WTC11 (cell line): ENCODE measurements at regions not wholly inside any gene's neighbourhood (a gene's known extent, or its start where the extent isn't known, plus 50 kb on each side); places are given as distances from the start of the nearest gene placed in this dataset.
A peak's percentile ranks its signal among the peaks of the same experiment; 100 is the strongest.

Source experiments
- ATAC-seq: fragments of 200-7000 bp; cut with Tn5 transposase; 2 replicates; pipeline ENCODE4 v1.10.0; 2021; ENCODE audit warnings: mild to moderate bottlenecking, moderate library complexity
- CTCF ChIA-PET: fragments of 300-600 bp; sonication (Branson Sonifier 250); formaldehyde crosslinking; loops from one replicate; lab custom pipeline; 2021; ENCODE audit warnings: antibody characterized with exemption; lab: Charles Lee
- POLR2A ChIA-PET: fragments of 350-600 bp; sonication (Branson Sonifier 250); formaldehyde crosslinking; loops from one replicate; lab custom pipeline; 2021; ENCODE audit warnings: antibody characterized with exemption; lab: Charles Lee
- DNase-seq: peaks from one replicate; pipeline ENCODE4 v3.0.0; 2021; ENCODE audit warnings: low spot score
- H3K27ac Mint-ChIP-seq: 2 replicates; pipeline ENCODE4 v1.8.0; 2021; ENCODE audit warnings: mixed read lengths
- H3K27me3 Mint-ChIP-seq: 2 replicates; pipeline ENCODE4 v1.8.0; 2021; ENCODE audit warnings: low read depth, mild to moderate bottlenecking, moderate library complexity, mixed read lengths
- H3K36me3 Mint-ChIP-seq: 2 replicates; pipeline ENCODE4 v1.8.0; 2021; ENCODE audit warnings: mixed read lengths
- H3K4me1 Mint-ChIP-seq: 2 replicates; pipeline ENCODE4 v1.8.0; 2022; ENCODE audit warnings: mixed read lengths
- H3K4me3 Mint-ChIP-seq: 2 replicates; pipeline ENCODE4 v1.8.0; 2021; ENCODE audit warnings: mild to moderate bottlenecking, moderate library complexity, mixed read lengths
- H3K9me3 Mint-ChIP-seq: 2 replicates; pipeline ENCODE4 v1.8.0; 2021; ENCODE audit warnings: mixed read lengths
- AR ChIP-seq: fragments of 250-450 bp; sonication (Bioruptor Pico); IDR thresholded peaks from 2 replicates; pipeline ENCODE4 v1.9.0; 2021; ENCODE audit warnings: mild to moderate bottlenecking
- ARID4B ChIP-seq: sonication (generic); formaldehyde crosslinking; IDR thresholded peaks from 2 replicates; pipeline ENCODE4 v1.8.0; 2023; ENCODE audit warnings: missing genetic modification reagents, mild to moderate bottlenecking, borderline replicate concordance
- ATF3 ChIP-seq: sonication (generic); formaldehyde crosslinking; conservative IDR thresholded peaks from 2 replicates; pipeline ENCODE4 v1.8.1; 2022; ENCODE audit warnings: mild to moderate bottlenecking, missing genetic modification reagents
- CREB1 ChIP-seq: sonication (generic); formaldehyde crosslinking; IDR thresholded peaks from 2 replicates; pipeline ENCODE4 v1.8.0; 2023; ENCODE audit warnings: mild to moderate bottlenecking, missing genetic modification reagents
- FOXK1 ChIP-seq: sonication (generic); formaldehyde crosslinking; IDR thresholded peaks from 2 replicates; pipeline ENCODE4 v1.8.0; 2022; ENCODE audit warnings: mild to moderate bottlenecking, moderate library complexity, missing genetic modification reagents
- GRHL2 ChIP-seq: fragments of 250-450 bp; sonication (Bioruptor Pico); IDR thresholded peaks from 2 replicates; pipeline ENCODE4 v1.8.0; 2022; ENCODE audit warnings: mild to moderate bottlenecking, moderate library complexity; ENCODE audit not compliant: insufficient replicate concordance, severe bottlenecking
- HMGA2 ChIP-seq: fragments of 250-450 bp; sonication (Bioruptor Pico); IDR thresholded peaks from 2 replicates; pipeline ENCODE4 v1.4.0; 2021; ENCODE audit warnings: mild to moderate bottlenecking, moderate library complexity
- HMGXB4 ChIP-seq: sonication (generic); formaldehyde crosslinking; IDR thresholded peaks from 2 replicates; pipeline ENCODE4 v1.8.1; 2023; ENCODE audit warnings: mild to moderate bottlenecking, moderate library complexity, missing genetic modification reagents
- JUN ChIP-seq: sonication (generic); formaldehyde crosslinking; IDR thresholded peaks from 2 replicates; pipeline ENCODE4 v1.8.0; 2023; ENCODE audit warnings: mild to moderate bottlenecking, missing genetic modification reagents
- MXD4 ChIP-seq: fragments of 250-450 bp; sonication (Bioruptor Pico); IDR thresholded peaks from 2 replicates; pipeline ENCODE4 v1.8.0; 2021; ENCODE audit warnings: mild to moderate bottlenecking, moderate library complexity, borderline replicate concordance
- NR2C2 ChIP-seq: sonication (generic); formaldehyde crosslinking; IDR thresholded peaks from 2 replicates; pipeline ENCODE4 v1.8.0; 2022; ENCODE audit warnings: mild to moderate bottlenecking, missing genetic modification reagents
- RELA ChIP-seq: sonication (generic); formaldehyde crosslinking; IDR thresholded peaks from 2 replicates; pipeline ENCODE4 v1.8.1; 2022; ENCODE audit warnings: missing genetic modification reagents, mild to moderate bottlenecking, borderline replicate concordance
- RORB ChIP-seq: fragments of 250-450 bp; sonication (Bioruptor Pico); IDR thresholded peaks from 2 replicates; pipeline ENCODE4 v1.9.0; 2021; ENCODE audit warnings: mild to moderate bottlenecking
- SOX15 ChIP-seq: fragments of 250-450 bp; sonication (Bioruptor Pico); IDR thresholded peaks from 2 replicates; pipeline ENCODE4 v1.9.0; 2021; ENCODE audit warnings: mild to moderate bottlenecking
- ZNF121 ChIP-seq: sonication (generic); formaldehyde crosslinking; IDR thresholded peaks from 2 replicates; pipeline ENCODE4 v1.8.0; 2023; ENCODE audit warnings: missing genetic modification reagents
- ZNF138 ChIP-seq: sonication (generic); formaldehyde crosslinking; conservative IDR thresholded peaks from 2 replicates; pipeline ENCODE4 v1.8.1; 2022; ENCODE audit warnings: mild to moderate bottlenecking, moderate library complexity, missing genetic modification reagents
- ZNF281 ChIP-seq: sonication (generic); formaldehyde crosslinking; IDR thresholded peaks from 2 replicates; pipeline ENCODE4 v1.8.0; 2023; ENCODE audit warnings: mild to moderate bottlenecking, missing genetic modification reagents
- ZNF317 ChIP-seq: sonication (generic); formaldehyde crosslinking; IDR thresholded peaks from 2 replicates; pipeline ENCODE4 v1.8.1; 2023; ENCODE audit warnings: low read depth, mild to moderate bottlenecking, moderate library complexity, missing genetic modification reagents, borderline replicate concordance
- ZNF532 ChIP-seq: fragments of 250-450 bp; sonication (Bioruptor Pico); IDR thresholded peaks from 2 replicates; pipeline ENCODE4 v1.9.0; 2021; ENCODE audit warnings: mild to moderate bottlenecking, borderline replicate concordance
- ZNF671 ChIP-seq: fragments of 250-450 bp; sonication (Bioruptor Pico); IDR thresholded peaks from 2 replicates; pipeline ENCODE4 v1.8.0; 2021; ENCODE audit warnings: mild to moderate bottlenecking

GRCh38 chr1:39104158-39105060 is 78.3 kb downstream of the NDUFS5 start:
- POLR2A ChIA-PET: interaction anchor here (0.7 to 1.4 kb wide), 4 partner anchors 29 to 154 kb away, joined by 3 to 6 read pairs (median 4); no protein-coding TSS in a partner anchor
- DNase-seq (peak; percentile 55), ATAC-seq (peak; percentile 9)
- CTCF ChIA-PET: interaction anchor here (0.6 to 3.6 kb wide), 8 partner anchors 28 to 164 kb away, joined by 3 to 72 read pairs (median 4); no protein-coding TSS in a partner anchor
- Mint-ChIP-seq H3K4me3 (peak overlapping the region; percentile 71), H3K9me3 (no peaks in the 10 kb centered on the region), H3K27ac (peak overlapping the region; percentile 95), H3K36me3 (no peaks in the 10 kb centered on the region), H3K27me3 (no peaks in the 10 kb centered on the region), H3K4me1 (peaks cover 34% of the 10 kb centered on the region)
- TF ChIP-seq FOXK1 (CRISPR knock-in tag) (peak; percentile 47; the same call in 1 of the 2 replicates), RORB (no peak), ZNF317 (no peak), HMGXB4 (CRISPR knock-in tag) (no peak), AR (CRISPR knock-in tag) (no peak), NR2C2 (no peak), ZNF281 (CRISPR knock-in tag) (no peak), SOX15 (CRISPR knock-in tag) (no peak), ZNF121 (CRISPR knock-in tag) (0 out of 2 replicates have a peak, but pooled peaks have one; percentile 19), ZNF671 (no peak), JUN (no peak), MXD4 (no peak), ZNF138 (no peak), GRHL2 (no peak), CREB1 (CRISPR knock-in tag) (no peak), ARID4B (CRISPR knock-in tag) (peak; percentile 84), HMGA2 (0 out of 2 replicates have a peak, but pooled peaks have one; percentile 4), ZNF532 (CRISPR knock-in tag) (no peak), RELA (CRISPR knock-in tag) (no peak), ATF3 (CRISPR knock-in tag) (no peak)
